COLO829 (cell line): ENCODE measurements at regions not wholly inside any gene's neighbourhood (a gene's known extent, or its start where the extent isn't known, plus 50 kb on each side); places are given as distances from the start of the nearest gene placed in this dataset.
"Not testable (repeated sequence)": the region's sequence is repeated elsewhere in the genome, so short reads cannot be mapped to it uniquely, and the experiment has no call there.

Experiments used
- DNase-seq: peaks from one replicate; pipeline ENCODE4 v3.0.0; 2012; ENCODE audit warnings: low spot score

- not testable (repeated sequence) for DNase-seq
These were observed 252.2 kb upstream of the NRIP1 start for GRCh38 chr21:15317034-15317433.

GRCh38 chr21:15319727-15320126, 254.9 kb upstream of the NRIP1 start:
- DNase-seq = no peak

GRCh38 chr21:15324542-15324941, 259.7 kb upstream of the NRIP1 start:
- no peak for DNase-seq

- DNase-seq = no peak
These were observed 261.4 kb upstream of the NRIP1 start for GRCh38 chr21:15326032-15326867.

GRCh38 chr21:15327637-15328265, 263.0 kb upstream of the NRIP1 start:
- no peak for DNase-seq

- no peak for DNase-seq
These were observed 264.4 kb upstream of the NRIP1 start for GRCh38 chr21:15329191-15329590.

- no peak for DNase-seq
These were observed 266.1 kb upstream of the NRIP1 start for GRCh38 chr21:15330872-15331271.

- DNase-seq = no peak
These were observed 267.8 kb upstream of the NRIP1 start for GRCh38 chr21:15332572-15332971.

GRCh38 chr21:15333136-15333710, 268.4 kb upstream of the NRIP1 start:
- DNase-seq = no peak

- DNase-seq = no peak
These were observed 269.2 kb upstream of the NRIP1 start for GRCh38 chr21:15333951-15334350.

GRCh38 chr21:15343066-15343465, 278.3 kb upstream of the NRIP1 start:
- DNase-seq = no peak

GRCh38 chr21:15352009-15352408, 287.2 kb upstream of the NRIP1 start:
- no peak for DNase-seq

- DNase-seq = no peak
These were observed 288.7 kb upstream of the NRIP1 start for GRCh38 chr21:15353546-15353945.

GRCh38 chr21:15354516-15354915, 289.7 kb upstream of the NRIP1 start:
- no peak for DNase-seq

GRCh38 chr21:15355066-15355465, 290.3 kb upstream of the NRIP1 start:
- no peak for DNase-seq

GRCh38 chr21:15359251-15359650, 294.5 kb upstream of the NRIP1 start:
- DNase-seq = no peak

GRCh38 chr21:15362458-15362857, 297.7 kb upstream of the NRIP1 start:
- no peak for DNase-seq

- no peak for DNase-seq
These were observed 299.1 kb upstream of the NRIP1 start for GRCh38 chr21:15363921-15364320.

- no peak for DNase-seq
These were observed 301.1 kb upstream of the NRIP1 start for GRCh38 chr21:15365751-15366392.

GRCh38 chr21:15366555-15366954, 301.8 kb upstream of the NRIP1 start:
- DNase-seq = no peak

- no peak for DNase-seq
These were observed 302.3 kb upstream of the NRIP1 start for GRCh38 chr21:15367061-15367626.

GRCh38 chr21:15370462-15370975, 305.7 kb upstream of the NRIP1 start:
- no peak for DNase-seq
